ENCODE measurements at regions not wholly inside any gene's neighbourhood (a gene's known extent, or its start where the extent isn't known, plus 50 kb on each side); places are given as distances from the start of the nearest gene placed in this dataset.

GRCh38 chr17:22654447-22654846 lies 962.1 kb downstream of the KCNJ18 start:
- H3K36me3 ChIP-seq (replicated peaks in 1 of 2; ENCODE audit: control extremely low read depth in 1 of 2, control insufficient read depth in 1 of 2, extremely low read depth in 1 of 2, insufficient read depth in 2 of 2, low read length in 1 of 2) = no peaks in the 10 kb centered on the region
- 73% methylated on average over 2 of the region's 3 CpGs for WGBS (ENCODE audit: insufficient coverage)
- POLR2A ChIA-PET = no interaction called here

GRCh38 chr17:22669721-22670120 lies 977.4 kb downstream of the KCNJ18 start:
- Mint-ChIP-seq H3K4me3 (no peak overlapping the region), H3K4me1 (no peaks in the 10 kb centered on the region), H3K27me3 (no peaks in the 10 kb centered on the region), H3K27ac (no peak overlapping the region), H3K9me3 (ENCODE audit: insufficient read depth) (peaks cover 4% of the 10 kb centered on the region)
- ChIA-PET POLR2A (no interaction called here), CTCF (no interaction called here)
- Histone ChIP-seq H3K4me2 (replicated peaks; ENCODE audit: low read depth, low read length, poor library complexity, severe bottlenecking) (no peak overlapping the region), H3K36me3 (replicated peaks in 1 of 2; ENCODE audit: control extremely low read depth in 1 of 2, control insufficient read depth in 1 of 2, extremely low read depth in 1 of 2, insufficient read depth in 2 of 2, low read length in 1 of 2) (no peaks in the 10 kb centered on the region), H3K9me3 (ENCODE audit: control extremely low read depth in 1 of 3, control insufficient read depth in 2 of 3, insufficient read depth in 1 of 3, low read length in 2 of 3) (peaks cover 0 to 27% (median 0%) of the 10 kb centered on the region in 3 donors), H3K4me3 (ENCODE audit: control extremely low read depth in 1 of 5, extremely low read depth in 1 of 5, insufficient read depth in 1 of 5, low read depth in 2 of 5, low read length in 4 of 5) (no peak overlapping the region), H3K79me2 (ENCODE audit: control insufficient read depth, insufficient read depth, low read length) (no peaks in the 10 kb centered on the region), H3K27me3 (replicated peaks in 1 of 4; ENCODE audit: control extremely low read depth in 1 of 4, control insufficient read depth in 3 of 4, insufficient read depth in 4 of 4, low read length in 3 of 4) (no peaks in the 10 kb centered on the region), H3K9ac (ENCODE audit: low read length) (no peak overlapping the region), H2AFZ (ENCODE audit: insufficient read depth, low read depth, low read length, poor library complexity, severe bottlenecking) (no peak overlapping the region), H4K20me1 (ENCODE audit: control insufficient read depth, insufficient read depth, low read length, poor library complexity, severe bottlenecking) (no peaks in the 10 kb centered on the region), H3K4me1 (ENCODE audit: control insufficient read depth in 2 of 2, insufficient read depth in 2 of 2, low read length in 2 of 2) (no peaks in the 10 kb centered on the region), H3K27ac (ENCODE audit: low read length in 2 of 2) (no peak overlapping the region)
- WGBS (ENCODE audit: insufficient coverage) = no CpG with 5 or more reads among the region's 4 CpGs
- intact Hi-C loops (cut with micrococcal nuclease) = no loop called here
- no peak for ATAC-seq (ENCODE audit: low read depth)
- TF ChIP-seq EZH2 (IDR thresholded peaks at IDR 0.05; ENCODE audit: borderline replicate concordance, insufficient read depth, low read depth, low read length, poor library complexity, severe bottlenecking) (no peak), CTCF (IDR thresholded peaks at IDR 0.05) (no peak)
- no peak for DNase-seq

More at GRCh38 chr17:22654447-22654846, 962.1 kb downstream of the KCNJ18 start:
- no peaks in the 10 kb centered on the region for H3K27me3 ChIP-seq (replicated peaks in 1 of 4; ENCODE audit: control extremely low read depth in 1 of 4, control insufficient read depth in 3 of 4, insufficient read depth in 4 of 4, low read length in 3 of 4)
- peaks cover 0 to 8% (median 3%) of the 10 kb centered on the region in 3 donors for H3K9me3 ChIP-seq (ENCODE audit: control extremely low read depth in 1 of 3, control insufficient read depth in 2 of 3, insufficient read depth in 1 of 3, low read length in 2 of 3)
- no peaks in the 10 kb centered on the region for H4K20me1 ChIP-seq (ENCODE audit: control insufficient read depth, insufficient read depth, low read length, poor library complexity, severe bottlenecking)
- Mint-ChIP-seq H3K9me3 (ENCODE audit: insufficient read depth) (peaks cover 3% of the 10 kb centered on the region), H3K4me3 (no peak overlapping the region), H3K27me3 (no peaks in the 10 kb centered on the region), H3K27ac (no peak overlapping the region), H3K4me1 (no peaks in the 10 kb centered on the region)
- H3K27ac ChIP-seq (ENCODE audit: low read length in 2 of 2) = no peak overlapping the region
- H3K9ac ChIP-seq (ENCODE audit: low read length) = no peak overlapping the region
- no peak for DNase-seq
- no peak overlapping the region for H3K4me2 ChIP-seq (replicated peaks; ENCODE audit: low read depth, low read length, poor library complexity, severe bottlenecking)
- no peaks in the 10 kb centered on the region for H3K79me2 ChIP-seq (ENCODE audit: control insufficient read depth, insufficient read depth, low read length)
- intact Hi-C loops (cut with micrococcal nuclease) = no loop called here
- CTCF ChIA-PET = no interaction called here
- no peak overlapping the region for H2AFZ ChIP-seq (ENCODE audit: insufficient read depth, low read depth, low read length, poor library complexity, severe bottlenecking)
- TF ChIP-seq EZH2 (IDR thresholded peaks at IDR 0.05; ENCODE audit: borderline replicate concordance, insufficient read depth, low read depth, low read length, poor library complexity, severe bottlenecking) (no peak), CTCF (IDR thresholded peaks at IDR 0.05) (no peak)
- no peak overlapping the region for H3K4me3 ChIP-seq (ENCODE audit: control extremely low read depth in 1 of 5, extremely low read depth in 1 of 5, insufficient read depth in 1 of 5, low read depth in 2 of 5, low read length in 4 of 5)
- H3K4me1 ChIP-seq (ENCODE audit: control insufficient read depth in 2 of 2, insufficient read depth in 2 of 2, low read length in 2 of 2) = no peaks in the 10 kb centered on the region
- ATAC-seq (ENCODE audit: low read depth) = no peak

Measured in B cell (primary cell).